Hepatocyte (in vitro differentiated cells): ENCODE measurements at regions not wholly inside any gene's neighbourhood (a gene's known extent, or its start where the extent isn't known, plus 50 kb on each side); places are given as distances from the start of the nearest gene placed in this dataset.

ENCODE experiments used
- CTCF ChIP-seq: fragments of 200-600 bp; sonication (generic); IDR thresholded peaks from 2 replicates; pipeline ENCODE4 v1.5.1; 2016; ENCODE audit warnings: antibody characterized with exemption, mild to moderate bottlenecking; ENCODE audit not compliant: poor library complexity
- EZH2 ChIP-seq: fragments of 200-600 bp; sonication (generic); IDR thresholded peaks from 2 replicates; pipeline ENCODE4 v1.6.1; 2016; ENCODE audit warnings: antibody characterized with exemption, mild to moderate bottlenecking, borderline replicate concordance
- EZH2phosphoT487 ChIP-seq: fragments of 200-600 bp; sonication (generic); IDR thresholded peaks from one replicate; pipeline ENCODE4 v1.6.1; 2018; ENCODE audit warnings: antibody characterized with exemption, mild to moderate bottlenecking, low read depth, moderate library complexity; ENCODE audit not compliant: unreplicated experiment, severe bottlenecking

- TF ChIP-seq EZH2phosphoT487 (no peak), EZH2 (no peak), CTCF (no peak)
Measured at GRCh38 chr11:69416762-69417698, 64.4 kb upstream of the LINC01488 start.
